Gastrocnemius medialis (tissue), 4 donors: ENCODE measurements at regions not wholly inside any gene's neighbourhood (a gene's known extent, or its start where the extent isn't known, plus 50 kb on each side); places are given as distances from the start of the nearest gene placed in this dataset.

Source experiments
- ATAC-seq, 2 donors: fragments of 150-250 bp; one replicate each; pipeline ENCODE4 v1.9.1; 2016
- DNase-seq, 2 donors: peaks; one replicate each; pipeline ENCODE4 v3.0.0-alpha.2; 2019
- H3K27ac ChIP-seq, 4 donors: fragments of 200-600 bp; sonication (generic); 1 replicate in 1 of 4; 2 replicates in 3 of 4; pipeline ENCODE4 v1.5.1; 2016 to 2018; ENCODE audit warnings: mild to moderate bottlenecking in 2 of 4, moderate library complexity in 1 of 4
- H3K27me3 ChIP-seq, 3 donors: fragments of 200-600 bp; sonication (generic) in 2 of 3; 1 replicate in 1 of 3; 2 replicates in 2 of 3; pipeline versions ENCODE4 v1.5.1 to v1.6.0; 2016 to 2019; ENCODE audit warnings: mild to moderate bottlenecking in 1 of 3, moderate library complexity in 1 of 3
- H3K36me3 ChIP-seq, 2 donors: fragments of 200-600 bp; sonication (generic) in 1 of 2; one replicate each; pipeline ENCODE4 v1.5.1; 2017 to 2018
- H3K4me1 ChIP-seq, 2 donors: fragments of 200-600 bp; sonication (generic) in 1 of 2; one replicate each; pipeline ENCODE4 v1.5.1; 2016 to 2017; ENCODE audit warnings: mild to moderate bottlenecking in 2 of 2
- H3K4me3 ChIP-seq, 4 donors: fragments of 200-600 bp; sonication (generic) in 3 of 4; 1 replicate in 1 of 4; 2 replicates in 3 of 4; pipeline ENCODE4 v1.5.1; 2016 to 2019; ENCODE audit warnings: mild to moderate bottlenecking in 2 of 4
- H3K9me3 ChIP-seq, 3 donors: fragments of 200-600 bp; sonication (generic) in 2 of 3; 1 replicate in 1 of 3; 2 replicates in 2 of 3; pipeline ENCODE4 v1.5.1; 2016 to 2019
- POLR2A ChIP-seq, 2 donors: fragments of 450-650 bp; IDR thresholded peaks; one replicate each; pipeline ENCODE4 v1.6.1; 2017; ENCODE audit warnings: antibody characterized with exemption in 2 of 2, mild to moderate bottlenecking in 2 of 2, moderate library complexity in 2 of 2
- in situ Hi-C, 4 donors: fragments of 200-750 bp; cut with MboI; loops; one replicate each; pipeline versions ENCODE4 v1.15.0 to v1.8.0; 2017; ENCODE audit warnings: low sequenced_read_pairs in 4 of 4
- intact Hi-C: fragments of 100-400 bp; cut with DNase I; formaldehyde crosslinking; loops from one replicate; pipeline ENCODE4 v1.15.1; 2023; ENCODE audit warnings: low total_unique reads
- TF ChIP-seq, protein P1 (sequence below), 5 experiments: fragments of 450-650 bp in 3 of 5; fragments of 200-600 bp in 2 of 5; sonication (generic) in 2 of 5; IDR thresholded peaks in 4 of 5; conservative IDR thresholded peaks in 1 of 5; 1 replicate in 4 of 5; 2 replicates in 1 of 5; pipeline ENCODE4 v1.5.1; 2016 to 2019; ENCODE audit warnings: antibody characterized with exemption in 5 of 5, mild to moderate bottlenecking in 3 of 5, moderate library complexity in 3 of 5

DNA sequence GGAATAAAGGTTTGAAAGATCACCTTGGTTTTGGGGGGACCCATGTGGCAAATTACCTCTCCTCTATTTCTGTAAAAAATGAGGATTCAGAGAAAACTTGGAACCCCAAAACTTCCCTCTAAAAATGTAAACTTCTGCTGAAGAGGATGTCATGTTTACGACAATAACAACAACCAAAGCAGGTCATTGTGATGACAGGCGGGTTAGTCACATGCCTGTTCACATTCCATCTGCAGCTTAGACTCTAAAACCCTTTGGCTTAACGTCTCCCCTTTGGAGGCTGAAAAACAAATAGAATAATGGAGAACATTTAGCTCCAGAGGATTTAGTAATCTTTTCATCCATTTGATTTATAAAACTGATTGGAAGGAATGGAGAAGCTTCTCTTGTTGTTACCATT is 75.0 kb upstream of the FAM9C start:
- Histone ChIP-seq H3K9me3 (no peaks in the 10 kb centered on the region), H3K36me3 (no peaks in the 10 kb centered on the region), H3K4me1 (no peaks in the 10 kb centered on the region), H3K27ac (peak overlapping the region in 2 of 4 donors; percentile 8 to 57), H3K4me3 (no peak overlapping the region), H3K27me3 (no peaks in the 10 kb centered on the region)
- in situ Hi-C loops = no loop called here
- intact Hi-C loops = no loop called here
- DNase-seq (no peak), ATAC-seq (no peak)
- TF ChIP-seq POLR2A (IDR thresholded peaks at IDR 0.05) = no peak
- TF ChIP-seq, protein P1, sequence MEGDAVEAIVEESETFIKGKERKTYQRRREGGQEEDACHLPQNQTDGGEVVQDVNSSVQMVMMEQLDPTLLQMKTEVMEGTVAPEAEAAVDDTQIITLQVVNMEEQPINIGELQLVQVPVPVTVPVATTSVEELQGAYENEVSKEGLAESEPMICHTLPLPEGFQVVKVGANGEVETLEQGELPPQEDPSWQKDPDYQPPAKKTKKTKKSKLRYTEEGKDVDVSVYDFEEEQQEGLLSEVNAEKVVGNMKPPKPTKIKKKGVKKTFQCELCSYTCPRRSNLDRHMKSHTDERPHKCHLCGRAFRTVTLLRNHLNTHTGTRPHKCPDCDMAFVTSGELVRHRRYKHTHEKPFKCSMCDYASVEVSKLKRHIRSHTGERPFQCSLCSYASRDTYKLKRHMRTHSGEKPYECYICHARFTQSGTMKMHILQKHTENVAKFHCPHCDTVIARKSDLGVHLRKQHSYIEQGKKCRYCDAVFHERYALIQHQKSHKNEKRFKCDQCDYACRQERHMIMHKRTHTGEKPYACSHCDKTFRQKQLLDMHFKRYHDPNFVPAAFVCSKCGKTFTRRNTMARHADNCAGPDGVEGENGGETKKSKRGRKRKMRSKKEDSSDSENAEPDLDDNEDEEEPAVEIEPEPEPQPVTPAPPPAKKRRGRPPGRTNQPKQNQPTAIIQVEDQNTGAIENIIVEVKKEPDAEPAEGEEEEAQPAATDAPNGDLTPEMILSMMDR (IDR thresholded peaks at IDR 0.05 in 4 of 5, conservative IDR thresholded peaks at IDR 0.05 in 1 of 5) = no peak

DNA sequence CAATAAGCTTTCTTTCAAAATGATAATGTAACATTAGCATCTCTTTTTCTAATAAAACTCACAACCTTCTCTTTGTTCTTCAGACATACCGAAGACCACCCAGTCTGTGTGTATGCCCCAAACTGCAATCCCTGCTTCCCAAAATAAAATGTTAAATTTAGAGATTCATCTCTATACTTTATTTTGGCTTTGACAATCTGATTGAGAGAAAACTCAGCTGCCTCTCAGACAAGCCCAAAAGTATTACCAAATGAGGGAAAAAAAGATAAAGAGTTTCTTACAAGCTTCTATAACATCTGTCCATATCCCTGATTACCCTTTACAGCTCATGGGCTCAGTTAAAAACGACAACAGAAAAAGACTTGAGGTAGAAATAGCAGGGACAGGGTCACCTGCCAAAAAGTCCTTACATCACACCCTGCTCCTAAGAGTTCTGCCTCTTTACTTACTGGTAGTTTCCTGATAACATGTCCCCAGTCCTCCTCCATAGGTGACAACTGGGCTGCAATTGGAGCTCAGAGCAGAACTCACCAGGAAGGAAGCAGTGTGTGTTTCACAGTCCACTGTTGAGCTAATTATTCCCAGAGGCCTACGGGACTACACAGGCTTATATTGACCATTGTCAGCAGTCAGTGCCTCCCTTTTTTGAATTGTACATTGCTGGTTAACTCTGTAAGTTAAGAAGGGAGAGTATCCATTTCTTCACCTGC is 70.9 kb upstream of the FAM9C start:
- Histone ChIP-seq H3K9me3 (no peaks in the 10 kb centered on the region), H3K27ac (no peak overlapping the region), H3K4me3 (no peak overlapping the region), H3K36me3 (no peaks in the 10 kb centered on the region), H3K4me1 (no peaks in the 10 kb centered on the region), H3K27me3 (no peaks in the 10 kb centered on the region)
- TF ChIP-seq, protein P1 (IDR thresholded peaks at IDR 0.05 in 4 of 5, conservative IDR thresholded peaks at IDR 0.05 in 1 of 5) = no peak
- no peak for TF ChIP-seq POLR2A (IDR thresholded peaks at IDR 0.05)
- ATAC-seq (no peak), DNase-seq (no peak)
- in situ Hi-C loops (no loop called here), intact Hi-C loops (no loop called here)

DNA sequence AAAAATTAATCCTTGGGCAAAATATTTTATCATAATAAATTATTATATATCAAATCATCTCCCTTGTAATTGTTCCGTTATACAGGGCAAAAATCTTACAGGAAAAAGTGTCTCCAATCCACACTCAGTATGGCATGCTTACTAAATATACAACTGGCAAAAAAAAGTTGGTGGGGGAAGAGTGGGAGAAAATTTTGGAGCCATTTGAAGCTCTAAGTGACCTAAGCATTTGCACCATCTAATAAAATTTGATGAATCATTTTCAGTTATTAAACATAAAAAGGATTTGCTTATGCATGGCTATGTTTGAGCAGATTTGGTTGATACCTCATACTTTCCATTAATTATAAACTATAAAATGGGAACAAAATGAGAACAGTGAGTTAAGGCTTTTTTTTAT is 68.1 kb upstream of the FAM9C start:
- ATAC-seq (no peak), DNase-seq (no peak)
- intact Hi-C loops = no loop called here
- no peak overlapping the region for H3K27ac ChIP-seq
- in situ Hi-C loops = no loop called here
- no peak for TF ChIP-seq POLR2A (IDR thresholded peaks at IDR 0.05)
- TF ChIP-seq, protein P1 (IDR thresholded peaks at IDR 0.05 in 4 of 5, conservative IDR thresholded peaks at IDR 0.05 in 1 of 5) = no peak
- no peaks in the 10 kb centered on the region for H3K9me3 ChIP-seq
- no peak overlapping the region for H3K4me3 ChIP-seq
- no peaks in the 10 kb centered on the region for H3K27me3 ChIP-seq
- H3K4me1 ChIP-seq = no peaks in the 10 kb centered on the region
- H3K36me3 ChIP-seq = no peaks in the 10 kb centered on the region

DNA sequence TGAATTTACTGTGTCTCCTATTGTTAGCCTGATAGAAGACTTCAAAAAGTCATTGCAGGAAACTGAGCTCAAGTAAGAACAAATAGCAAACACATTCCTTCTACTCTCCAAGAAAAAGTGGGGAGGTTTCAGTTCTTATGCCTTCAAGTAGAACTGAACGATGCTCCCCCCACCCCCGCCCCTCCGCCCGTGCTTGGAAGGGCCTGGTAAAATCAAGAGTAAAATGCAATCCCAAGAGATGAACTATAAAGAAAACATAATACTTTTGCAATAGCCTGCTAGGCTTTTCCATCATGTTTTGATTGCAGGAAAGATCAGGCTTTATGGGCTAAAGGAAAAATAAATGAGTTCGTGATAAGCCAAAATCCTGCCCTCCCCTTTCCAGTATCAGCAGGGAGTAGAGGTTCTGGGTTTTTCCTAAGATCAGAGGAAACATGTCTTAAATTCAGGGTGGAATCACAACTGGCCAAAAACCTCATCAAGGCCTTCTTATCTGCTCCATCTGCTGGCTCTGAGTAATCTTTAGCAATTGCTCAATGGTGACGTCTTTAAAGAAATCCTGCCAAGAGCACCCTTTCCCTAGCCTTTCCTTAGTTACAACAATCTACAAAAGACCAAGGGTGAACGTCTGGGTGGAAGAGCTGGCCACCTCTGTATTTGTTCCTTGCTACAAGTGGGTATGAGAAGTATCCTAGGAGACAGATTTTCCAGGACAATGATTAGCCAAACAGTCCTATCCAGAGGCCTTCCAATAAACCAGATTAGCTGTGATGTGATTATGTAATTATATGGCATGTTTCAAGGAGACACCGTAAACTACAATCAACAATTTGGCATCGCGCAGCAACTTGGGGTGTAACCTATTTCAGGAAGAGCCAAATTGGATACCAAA is 66.3 kb upstream of the FAM9C start:
- no peaks in the 10 kb centered on the region for H3K4me1 ChIP-seq
- H3K4me3 ChIP-seq = no peak overlapping the region
- H3K27ac ChIP-seq = peak overlapping the region; percentile 45 to 69 (median 62)
- ATAC-seq = peak; percentile 89 to 90
- intact Hi-C loops = no loop called here
- no peak for DNase-seq
- no peaks in the 10 kb centered on the region for H3K36me3 ChIP-seq
- H3K27me3 ChIP-seq = no peaks in the 10 kb centered on the region
- no peak for TF ChIP-seq POLR2A (IDR thresholded peaks at IDR 0.05)
- TF ChIP-seq, protein P1 (IDR thresholded peaks at IDR 0.05 in 4 of 5, conservative IDR thresholded peaks at IDR 0.05 in 1 of 5) = no peak
- in situ Hi-C loops = no loop called here
- H3K9me3 ChIP-seq = no peaks in the 10 kb centered on the region
